Keratinocyte (primary cell): ENCODE measurements at regions not wholly inside any gene's neighbourhood (a gene's known extent, or its start where the extent isn't known, plus 50 kb on each side); places are given as distances from the start of the nearest gene placed in this dataset.

Experiments
- CTCF ChIP-seq, 3 experiments: IDR thresholded peaks in 1 of 3; conservative IDR thresholded peaks in 1 of 3; optimal IDR thresholded peaks in 1 of 3; 2 replicates in 2 of 3; 3 replicates in 1 of 3; pipeline versions ENCODE3 to v1.5.1; 2011; ENCODE audit warnings: low read length in 3 of 3, mild to moderate bottlenecking in 3 of 3, moderate library complexity in 2 of 3, control low read depth in 1 of 3, inconsistent platforms in 1 of 3; ENCODE audit not compliant: insufficient read depth in 2 of 3; ENCODE audit errors: extremely low read depth in 1 of 3
- EZH2 ChIP-seq: IDR thresholded peaks from one replicate; pipeline ENCODE4 v1.6.1; 2012; ENCODE audit warnings: inconsistent platforms, mild to moderate bottlenecking, low read length, moderate library complexity

GRCh38 chr9:86766912-86767311 is 180.4 kb downstream of the GAS1 start:
- TF ChIP-seq CTCF (optimal IDR thresholded peaks at IDR 0.05 in 1 of 3, IDR thresholded peaks at IDR 0.05 in 1 of 3, conservative IDR thresholded peaks at IDR 0.05 in 1 of 3; ENCODE audit: extremely low read depth in 1 of 3, insufficient read depth in 2 of 3, low read length in 3 of 3) (no peak), EZH2 (no peak)
